IPS DF 4.7 (cell line): ENCODE measurements at regions not wholly inside any gene's neighbourhood (a gene's known extent, or its start where the extent isn't known, plus 50 kb on each side); places are given as distances from the start of the nearest gene placed in this dataset.

ENCODE experiments used
- DNase-seq: peaks from one replicate; pipeline ENCODE4 v3.0.0-alpha.2; 2013; ENCODE audit warnings: low spot score; ENCODE audit errors: extremely low read depth

GRCh38 chr11:134565343-134565891, 153.4 kb upstream of the B3GAT1 start:
- no peak for DNase-seq

DNA sequence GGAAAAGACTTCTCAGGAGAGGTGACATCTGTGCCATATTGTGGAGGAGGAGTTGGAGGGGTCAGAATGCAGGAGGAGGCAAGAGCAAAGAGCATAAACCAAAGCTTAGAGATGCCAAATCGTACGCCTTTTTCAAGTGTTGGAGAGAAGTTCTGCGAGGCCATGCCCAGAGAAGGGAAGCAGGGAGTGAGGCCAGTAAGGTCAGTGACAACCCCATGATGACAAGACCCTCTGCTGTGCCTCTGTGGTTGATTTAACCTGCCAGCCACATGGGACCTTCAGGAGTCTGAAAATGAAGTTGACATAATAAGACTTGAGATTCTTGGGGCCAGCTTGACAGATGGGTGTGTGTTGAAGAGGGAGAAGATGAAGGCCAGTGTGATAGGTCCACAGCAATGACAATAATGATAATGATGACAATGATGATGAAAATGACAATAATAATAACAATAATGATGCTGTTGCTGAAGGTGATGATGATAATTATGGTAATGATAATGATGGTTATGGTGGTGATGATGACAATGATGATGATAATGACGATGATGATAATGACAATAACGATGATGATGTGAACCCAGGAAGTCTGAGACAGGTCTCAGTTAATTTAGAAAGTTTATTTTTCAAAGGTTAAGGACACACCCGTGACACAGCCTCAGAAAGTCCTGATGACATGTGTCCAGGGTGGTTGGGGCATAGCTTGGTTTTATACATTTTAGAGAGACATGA, 152.6 kb upstream of the B3GAT1 start:
- DNase-seq = no peak

GRCh38 chr11:134562941-134563471, 151.0 kb upstream of the B3GAT1 start:
- DNase-seq = no peak

- no peak for DNase-seq
Measured at GRCh38 chr11:134562196-134562595, 150.2 kb upstream of the B3GAT1 start.

GRCh38 chr11:134561331-134561720, 149.3 kb upstream of the B3GAT1 start:
- no peak for DNase-seq

DNA sequence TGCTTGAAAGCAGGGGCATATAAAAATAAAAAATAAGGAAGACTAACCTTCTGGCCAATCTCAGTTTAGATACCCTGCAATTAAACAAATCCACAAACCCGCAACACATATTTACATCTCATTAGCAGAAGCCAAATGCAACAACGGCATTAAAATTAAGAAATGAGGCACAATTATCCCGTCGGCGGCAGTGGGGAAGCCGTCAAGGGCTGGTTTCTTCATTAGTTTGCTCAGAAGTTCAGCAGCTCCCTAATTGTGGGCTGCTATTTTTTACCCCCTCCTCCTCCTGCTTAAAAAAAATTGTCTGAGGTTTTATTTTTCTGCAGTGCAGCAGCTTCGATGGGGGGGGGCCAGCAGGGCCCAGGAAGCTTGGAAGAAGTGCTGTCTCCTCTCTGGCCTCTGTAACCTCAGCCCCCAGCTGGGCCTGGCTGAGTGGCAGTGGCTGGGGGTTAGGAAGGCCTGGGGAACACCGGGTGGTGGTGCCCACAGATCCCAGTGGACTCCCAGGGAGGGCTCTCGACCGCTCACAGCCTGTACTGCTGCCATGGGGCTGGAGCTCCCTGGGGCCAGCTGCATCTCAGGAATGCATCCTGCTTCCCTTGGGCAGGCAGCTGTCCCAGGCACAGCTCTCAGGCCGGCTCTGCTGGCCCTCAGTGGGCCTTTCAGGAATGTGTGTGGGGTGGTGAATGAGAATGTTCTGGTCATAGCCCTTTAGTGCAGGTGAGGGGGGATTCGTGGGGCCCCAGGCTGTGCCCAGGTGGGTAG, 148.7 kb upstream of the B3GAT1 start:
- no peak for DNase-seq

DNA sequence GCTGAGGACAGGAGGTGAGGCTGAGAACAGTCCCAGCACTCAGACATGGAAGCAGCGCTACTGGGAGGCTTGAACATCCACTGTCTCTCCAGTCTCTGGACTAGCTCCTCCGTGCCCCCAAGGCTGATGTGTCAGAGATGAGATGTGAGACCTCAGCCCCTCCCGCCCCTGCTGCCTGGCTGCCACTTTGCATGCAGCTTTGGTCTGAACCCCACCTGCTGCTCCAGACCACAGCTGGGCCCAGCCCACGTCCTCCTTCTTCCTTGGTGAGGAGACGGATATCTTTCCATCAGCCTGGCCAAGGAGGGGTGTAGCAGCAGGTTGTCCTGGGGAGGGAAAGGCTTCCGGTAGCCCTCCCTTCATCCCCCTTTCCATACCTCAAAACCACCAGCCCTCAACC, 148.0 kb upstream of the B3GAT1 start:
- DNase-seq = no peak

DNA sequence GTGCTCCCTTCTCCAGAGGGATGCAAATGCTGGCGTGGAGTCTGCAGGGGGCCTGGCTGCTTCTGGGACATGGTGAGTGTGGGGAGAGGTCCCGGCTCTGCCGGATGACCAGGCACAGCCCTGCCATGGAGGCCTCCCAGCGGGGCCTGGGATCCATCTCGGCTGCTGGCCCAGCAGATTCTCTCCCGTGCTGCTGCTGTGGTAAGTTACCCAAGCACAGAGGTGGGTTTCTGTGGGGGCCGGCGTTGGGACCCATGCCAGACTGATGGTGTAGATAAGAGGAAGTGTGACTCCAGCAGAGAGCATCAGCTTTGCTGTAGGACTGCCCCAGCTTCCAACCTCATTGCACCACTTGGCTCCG, 147.5 kb upstream of the B3GAT1 start:
- no peak for DNase-seq

GRCh38 chr11:134558916-134559601, 147.0 kb upstream of the B3GAT1 start:
- no peak for DNase-seq

DNA sequence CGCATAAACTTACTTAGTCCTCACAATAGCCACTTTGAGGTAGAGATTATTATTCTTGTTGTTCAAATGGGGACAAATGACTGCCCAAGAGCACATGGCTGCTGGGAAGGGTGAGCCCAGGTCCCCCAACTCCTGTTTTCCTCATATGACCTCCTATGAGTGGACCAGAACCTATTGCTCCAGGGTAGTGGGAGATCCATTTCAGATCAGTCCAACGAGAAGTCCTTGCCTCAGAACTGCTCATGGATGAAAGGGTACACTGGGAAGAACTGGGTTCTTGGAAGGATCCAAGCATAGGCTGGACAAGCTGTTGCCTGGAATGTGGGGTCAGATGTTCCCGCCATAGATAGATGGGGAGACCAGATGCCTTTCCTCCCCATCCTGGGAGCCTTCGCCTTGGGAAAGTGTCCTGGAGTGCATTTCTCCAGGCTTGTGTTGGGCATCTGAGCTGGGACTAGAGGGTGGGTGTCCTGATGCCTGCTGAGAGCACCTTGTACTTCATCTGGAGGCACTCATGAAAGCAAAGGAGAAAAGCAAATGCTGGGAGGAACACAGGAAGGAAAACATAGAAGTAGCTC, 146.3 kb upstream of the B3GAT1 start:
- DNase-seq = no peak

DNA sequence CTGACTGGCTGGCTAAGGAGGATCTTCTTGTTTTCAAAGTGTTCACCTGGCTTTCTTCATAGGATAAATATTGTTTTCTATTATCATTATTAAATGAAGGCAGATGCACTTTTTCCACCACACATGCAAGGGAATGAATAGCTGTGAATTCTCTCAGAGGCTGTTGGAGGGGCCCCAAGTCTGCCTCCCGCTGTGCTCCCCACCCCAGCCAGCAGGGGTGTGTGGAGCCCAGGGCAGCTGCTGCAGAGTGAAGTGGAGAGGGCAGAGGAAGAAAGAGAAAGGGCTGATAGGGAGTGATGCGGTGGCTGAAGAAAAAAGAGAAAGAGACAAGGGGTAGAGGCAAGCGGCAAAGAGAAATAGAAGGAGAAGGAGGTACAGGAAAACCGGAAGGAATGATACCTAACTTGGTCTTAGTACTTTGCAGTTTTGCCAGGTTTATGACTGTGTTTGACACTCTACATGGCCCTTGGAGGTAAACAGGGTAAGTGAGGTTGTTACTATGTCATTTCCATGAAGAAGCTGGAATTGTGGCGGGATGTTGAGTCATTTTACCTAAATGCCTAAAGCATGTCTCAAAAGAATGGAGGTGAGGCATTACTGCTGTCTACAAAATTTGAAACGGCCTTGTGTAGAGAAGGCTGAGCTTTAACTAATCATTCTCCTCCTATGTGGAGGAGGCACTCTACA, 145.7 kb upstream of the B3GAT1 start:
- DNase-seq = no peak

DNA sequence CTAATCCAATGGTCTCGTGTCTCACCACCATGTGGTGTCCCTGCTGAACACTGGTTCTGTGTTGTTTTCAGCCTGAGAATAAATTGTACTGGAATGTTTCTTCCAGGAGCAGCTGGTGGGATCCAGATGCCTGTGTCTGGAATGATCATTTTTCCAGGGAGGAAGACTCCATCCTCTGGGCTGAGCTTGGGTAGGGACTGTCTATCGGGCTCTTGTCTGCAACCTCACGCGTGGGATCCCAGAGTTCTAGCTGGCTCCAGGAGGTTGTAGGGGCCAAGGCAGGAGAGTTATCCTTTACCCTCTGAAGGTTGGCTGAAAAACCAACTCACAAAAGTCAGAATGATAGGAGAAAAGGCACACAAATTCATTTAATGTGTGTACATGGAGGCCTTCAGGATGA, 144.1 kb upstream of the B3GAT1 start:
- no peak for DNase-seq

- DNase-seq = no peak
Measured at GRCh38 chr11:134555510-134555909, 143.5 kb upstream of the B3GAT1 start.

DNA sequence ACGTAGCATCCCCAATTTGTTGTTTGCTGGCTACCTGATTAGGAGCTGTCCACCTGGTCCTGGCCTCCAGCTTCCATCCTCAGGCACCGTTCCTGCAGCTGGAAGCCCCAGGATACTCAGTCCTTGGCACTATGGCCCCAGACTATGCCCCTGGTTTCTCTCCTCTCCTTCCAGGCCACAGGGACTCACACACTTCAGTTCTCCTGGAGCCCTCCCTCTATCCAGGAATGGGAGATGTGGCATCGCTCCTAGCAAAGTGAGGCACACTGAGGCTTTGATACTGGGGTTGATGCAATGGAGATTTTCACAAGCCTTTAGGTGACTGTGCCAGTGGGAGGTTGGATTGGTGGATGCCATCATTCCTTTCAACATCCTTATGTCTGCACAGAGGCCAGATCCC, 142.8 kb upstream of the B3GAT1 start:
- DNase-seq = no peak

DNA sequence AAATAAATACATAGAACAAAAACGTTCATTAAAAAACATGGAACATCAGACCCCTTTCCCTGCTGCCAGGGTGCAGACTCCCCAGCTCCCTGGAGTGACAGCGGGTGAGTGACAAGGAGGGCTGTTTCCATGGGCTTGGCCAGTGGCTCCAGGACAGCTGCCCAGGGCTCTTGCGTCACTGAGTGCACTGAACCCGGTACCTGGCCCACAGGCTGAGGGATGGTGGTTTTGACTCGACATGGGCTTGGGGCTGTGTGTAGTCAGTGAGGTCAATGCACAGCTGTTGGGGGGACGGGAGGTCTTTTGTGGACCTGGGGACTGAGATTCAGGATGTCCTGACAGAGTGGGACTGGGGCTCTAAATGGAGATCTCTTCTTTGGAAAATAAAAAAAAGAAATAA, 142.1 kb upstream of the B3GAT1 start:
- DNase-seq = no peak

DNA sequence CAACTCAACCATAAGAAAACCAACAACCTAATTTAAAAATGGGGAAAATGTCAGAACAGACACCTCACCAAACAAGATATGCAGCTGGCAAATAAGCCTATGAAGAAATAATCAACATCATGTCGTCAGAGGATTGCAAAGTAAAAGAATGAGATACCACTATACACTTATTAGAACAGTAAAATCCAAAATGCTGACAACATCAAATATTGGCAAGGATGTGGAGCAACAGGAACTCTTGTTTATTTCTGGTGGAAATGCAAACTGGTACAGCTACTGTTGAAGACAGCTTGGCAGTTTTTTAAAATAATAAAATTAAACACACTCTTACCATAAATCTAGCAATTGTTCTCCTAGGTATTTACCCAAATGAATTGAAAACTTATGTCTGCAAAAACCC, 140.7 kb upstream of the B3GAT1 start:
- no peak for DNase-seq

DNA sequence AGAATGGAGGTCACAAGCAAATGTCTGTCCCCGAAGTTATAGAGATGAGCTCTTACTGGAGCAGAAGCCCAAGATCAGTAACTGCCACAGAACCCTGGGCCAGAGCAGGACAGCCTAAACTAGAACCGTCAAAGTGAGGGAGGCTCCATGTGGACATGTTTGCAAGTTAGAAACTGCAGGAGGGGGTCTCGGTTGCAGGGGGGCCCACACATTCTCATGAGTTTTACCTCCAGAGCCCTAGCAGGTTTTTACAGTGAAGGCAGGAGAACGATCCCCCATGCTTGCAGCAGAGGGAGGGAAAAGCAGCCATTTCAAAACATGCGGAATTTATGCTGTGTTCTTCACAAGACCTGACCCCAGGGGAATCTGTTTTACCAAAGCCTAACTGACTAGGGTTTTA, 133.5 kb upstream of the B3GAT1 start:
- no peak for DNase-seq

DNA sequence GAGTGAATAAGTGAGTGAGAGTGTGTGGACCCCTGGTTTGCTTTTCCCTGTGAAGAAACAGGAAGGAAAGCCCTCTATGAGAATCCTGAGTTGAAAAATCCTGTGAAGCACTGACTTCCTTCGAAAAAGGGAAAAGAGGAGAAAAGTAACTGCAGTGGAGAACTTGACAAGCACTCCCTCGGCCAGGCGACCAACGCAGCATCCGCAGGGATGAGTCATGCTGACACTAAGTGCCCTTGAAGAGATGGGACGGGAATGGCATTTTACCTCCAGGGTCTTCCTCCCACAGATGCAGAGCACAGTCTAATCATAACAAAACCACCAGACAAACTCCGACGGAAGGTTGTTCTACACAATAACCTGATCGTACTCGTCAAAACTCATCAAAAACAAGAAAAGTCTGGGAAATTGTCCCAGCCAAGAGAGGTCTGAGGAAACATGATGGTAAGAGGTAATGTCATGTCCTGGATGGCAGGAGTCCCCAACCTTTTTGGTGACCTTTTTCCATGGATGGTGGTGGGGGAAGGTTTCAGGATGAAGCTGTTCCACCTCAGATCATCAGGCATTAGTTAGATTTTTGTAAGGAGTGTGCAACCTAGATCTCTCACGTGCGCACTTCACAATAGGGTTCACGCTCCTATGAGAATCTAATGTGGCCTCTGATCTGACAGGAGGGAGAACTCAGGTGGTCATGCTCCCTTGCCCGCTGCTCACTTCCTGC, 132.2 kb upstream of the B3GAT1 start:
- DNase-seq = no peak

GRCh38 chr11:134543645-134544044, 131.6 kb upstream of the B3GAT1 start:
- DNase-seq = no peak

GRCh38 chr11:134543241-134543640, 131.2 kb upstream of the B3GAT1 start:
- no peak for DNase-seq
